ENCODE measurements at regions not wholly inside any gene's neighbourhood (a gene's known extent, or its start where the extent isn't known, plus 50 kb on each side); places are given as distances from the start of the nearest gene placed in this dataset.

GRCh38 chr1:17946434-17946833, 161.2 kb upstream of the IGSF21 start:
- H3K27ac ChIP-seq = no peak overlapping the region
- TF ChIP-seq CTCF (conservative IDR thresholded peaks at IDR 0.05; ENCODE audit: low read depth, low read length) = no peak
- no peak overlapping the region for H2AFZ ChIP-seq (ENCODE audit: low read depth)
- H4K20me1 ChIP-seq (ENCODE audit: insufficient read depth) = no peaks in the 10 kb centered on the region
- peaks cover 12% of the 10 kb centered on the region; the same call in 1 of the 2 replicates for H3K27me3 ChIP-seq (ENCODE audit: insufficient read depth, low read depth)
- H3K4me3 ChIP-seq (IDR thresholded peaks at IDR 0.05; ENCODE audit: insufficient read depth, low read depth, low read length) = no peak overlapping the region
- no peaks in the 10 kb centered on the region for H3K4me1 ChIP-seq (ENCODE audit: low read depth, poor library complexity, severe bottlenecking)
- H3K4me2 ChIP-seq = no peak overlapping the region
- H3K9ac ChIP-seq = no peak overlapping the region
- H3K79me2 ChIP-seq (ENCODE audit: insufficient read depth, low read depth) = no peaks in the 10 kb centered on the region
- H3K36me3 ChIP-seq (ENCODE audit: insufficient read depth) = no peaks in the 10 kb centered on the region

- Histone ChIP-seq H3K4me3 (IDR thresholded peaks at IDR 0.05; ENCODE audit: insufficient read depth, low read depth, low read length) (no peak overlapping the region), H2AFZ (ENCODE audit: low read depth) (no peak overlapping the region), H3K9ac (no peak overlapping the region), H3K27me3 (ENCODE audit: insufficient read depth, low read depth) (peaks cover 12% of the 10 kb centered on the region; the same call in 1 of the 2 replicates), H4K20me1 (ENCODE audit: insufficient read depth) (no peaks in the 10 kb centered on the region), H3K36me3 (ENCODE audit: insufficient read depth) (no peaks in the 10 kb centered on the region), H3K4me1 (ENCODE audit: low read depth, poor library complexity, severe bottlenecking) (no peaks in the 10 kb centered on the region), H3K27ac (no peak overlapping the region), H3K79me2 (ENCODE audit: insufficient read depth, low read depth) (no peaks in the 10 kb centered on the region), H3K4me2 (no peak overlapping the region)
- TF ChIP-seq CTCF (conservative IDR thresholded peaks at IDR 0.05; ENCODE audit: low read depth, low read length) = no peak
These were observed 159.0 kb upstream of the IGSF21 start for GRCh38 chr1:17948594-17948993.

DNA sequence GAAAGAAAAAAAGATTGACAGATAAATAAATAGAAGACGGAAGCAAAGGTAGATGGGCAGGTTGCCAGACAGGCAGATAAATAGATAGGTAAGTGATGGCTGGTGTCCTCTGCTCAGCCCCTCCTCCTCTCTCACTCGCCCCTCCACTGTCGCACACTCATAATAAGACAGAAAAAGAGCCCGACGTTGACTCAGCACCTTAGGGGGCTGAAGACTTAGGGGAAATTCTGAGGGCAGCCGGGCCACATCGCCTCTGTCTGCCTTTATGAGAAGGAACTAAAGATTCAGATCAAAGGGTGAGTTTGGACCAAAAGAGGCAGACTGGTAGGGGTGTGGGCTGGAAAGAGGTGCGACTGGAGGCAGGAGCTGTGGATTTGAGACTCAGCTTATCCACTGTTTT, 158.1 kb upstream of the IGSF21 start:
- H3K9ac ChIP-seq = no peak overlapping the region
- H3K4me3 ChIP-seq (IDR thresholded peaks at IDR 0.05; ENCODE audit: insufficient read depth, low read depth, low read length) = no peak overlapping the region
- H2AFZ ChIP-seq (ENCODE audit: low read depth) = no peak overlapping the region
- no peak for TF ChIP-seq CTCF (conservative IDR thresholded peaks at IDR 0.05; ENCODE audit: low read depth, low read length)
- no peaks in the 10 kb centered on the region for H4K20me1 ChIP-seq (ENCODE audit: insufficient read depth)
- no peak overlapping the region for H3K27ac ChIP-seq
- H3K79me2 ChIP-seq (ENCODE audit: insufficient read depth, low read depth) = no peaks in the 10 kb centered on the region
- no peaks in the 10 kb centered on the region for H3K4me1 ChIP-seq (ENCODE audit: low read depth, poor library complexity, severe bottlenecking)
- H3K27me3 ChIP-seq (ENCODE audit: insufficient read depth, low read depth) = peaks cover 10% of the 10 kb centered on the region; the same call in 1 of the 2 replicates
- H3K4me2 ChIP-seq = no peak overlapping the region
- H3K36me3 ChIP-seq (ENCODE audit: insufficient read depth) = no peaks in the 10 kb centered on the region

- TF ChIP-seq CTCF (conservative IDR thresholded peaks at IDR 0.05; ENCODE audit: low read depth, low read length) = no peak
- no peaks in the 10 kb centered on the region for H4K20me1 ChIP-seq (ENCODE audit: insufficient read depth)
- H3K4me3 ChIP-seq (IDR thresholded peaks at IDR 0.05; ENCODE audit: insufficient read depth, low read depth, low read length) = no peak overlapping the region
- peaks cover 10% of the 10 kb centered on the region; the same call in 1 of the 2 replicates for H3K27me3 ChIP-seq (ENCODE audit: insufficient read depth, low read depth)
- no peaks in the 10 kb centered on the region for H3K79me2 ChIP-seq (ENCODE audit: insufficient read depth, low read depth)
- H3K9ac ChIP-seq = no peak overlapping the region
- no peaks in the 10 kb centered on the region for H3K36me3 ChIP-seq (ENCODE audit: insufficient read depth)
- no peak overlapping the region for H3K27ac ChIP-seq
- no peak overlapping the region for H2AFZ ChIP-seq (ENCODE audit: low read depth)
- no peak overlapping the region for H3K4me2 ChIP-seq
- no peaks in the 10 kb centered on the region for H3K4me1 ChIP-seq (ENCODE audit: low read depth, poor library complexity, severe bottlenecking)
These were observed 156.9 kb upstream of the IGSF21 start for GRCh38 chr1:17950728-17951127.
